GM19463 (cell line): ENCODE measurements at regions not wholly inside any gene's neighbourhood (a gene's known extent, or its start where the extent isn't known, plus 50 kb on each side); places are given as distances from the start of the nearest gene placed in this dataset.
"Not testable (repeated sequence)": the region's sequence is repeated elsewhere in the genome, so short reads cannot be mapped to it uniquely, and the experiment has no call there.

Experiments used
- ATAC-seq: cut with Tn5 transposase; IDR thresholded peaks from one replicate; pipeline ENCODE4 v1.9.1; 2021; ENCODE audit warnings: mild to moderate bottlenecking, moderate library complexity; ENCODE audit not compliant: unreplicated experiment

- no peak for ATAC-seq
These were observed 51.3 kb upstream of the SUB1 start for GRCh38 chr5:32534041-32534440.

GRCh38 chr5:32531885-32532520 lies 53.4 kb upstream of the SUB1 start:
- ATAC-seq: peak; percentile 34

- not testable (repeated sequence) for ATAC-seq
These were observed 58.0 kb upstream of the SUB1 start for GRCh38 chr5:32527321-32527720.

- ATAC-seq: no peak
These were observed 58.5 kb upstream of the SUB1 start for GRCh38 chr5:32526810-32527209.

GRCh38 chr5:32523625-32524024 lies 61.7 kb upstream of the SUB1 start:
- ATAC-seq: no peak

- no peak for ATAC-seq
These were observed 62.8 kb upstream of the SUB1 start for GRCh38 chr5:32522429-32523143.

GRCh38 chr5:32521481-32521880 lies 63.9 kb upstream of the SUB1 start:
- ATAC-seq: no peak

GRCh38 chr5:32520972-32521371 lies 64.4 kb upstream of the SUB1 start:
- no peak for ATAC-seq

- ATAC-seq: no peak
These were observed 65.0 kb upstream of the SUB1 start for GRCh38 chr5:32520356-32520755.

- ATAC-seq: no peak
These were observed 65.8 kb upstream of the SUB1 start for GRCh38 chr5:32519508-32519907.

GRCh38 chr5:32514806-32515205 lies 70.3 kb upstream of the ZFR start:
- ATAC-seq: no peak

- ATAC-seq: no peak
These were observed 68.4 kb upstream of the ZFR start for GRCh38 chr5:32512926-32513325.

GRCh38 chr5:32511776-32512374 lies 67.3 kb upstream of the ZFR start:
- ATAC-seq: no peak

- ATAC-seq: no peak
These were observed 66.3 kb upstream of the ZFR start for GRCh38 chr5:32510860-32511259.

GRCh38 chr5:32508806-32509805 lies 64.6 kb upstream of the ZFR start:
- no peak for ATAC-seq

GRCh38 chr5:32507738-32508434 lies 63.3 kb upstream of the ZFR start:
- ATAC-seq: no peak

- no peak for ATAC-seq
These were observed 62.3 kb upstream of the ZFR start for GRCh38 chr5:32506799-32507198.

- no peak for ATAC-seq
These were observed 61.7 kb upstream of the ZFR start for GRCh38 chr5:32506201-32506661.

- ATAC-seq: no peak
These were observed 61.2 kb upstream of the ZFR start for GRCh38 chr5:32505756-32506155.

- no peak for ATAC-seq
These were observed 60.6 kb upstream of the ZFR start for GRCh38 chr5:32504989-32505596.
